Loucy (cell line): ENCODE measurements at regions not wholly inside any gene's neighbourhood (a gene's known extent, or its start where the extent isn't known, plus 50 kb on each side); places are given as distances from the start of the nearest gene placed in this dataset.

Source experiments
- H2AFZ ChIP-seq: fragments of 200-600 bp; sonication (generic); 2 replicates; pipeline ENCODE4 v1.6.0; 2016; ENCODE audit warnings: antibody characterized with exemption, mild to moderate bottlenecking, low read length, moderate library complexity
- H3F3A ChIP-seq: fragments of 200-600 bp; 2 replicates; pipeline ENCODE4 v1.6.0; 2016; ENCODE audit warnings: antibody characterized with exemption, low read depth, mild to moderate bottlenecking
- H3K27me3 ChIP-seq: fragments of 200-600 bp; sonication (generic); 2 replicates; pipeline ENCODE4 v1.6.1; 2014; ENCODE audit warnings: low read length, mild to moderate bottlenecking; ENCODE audit not compliant: insufficient read depth, poor library complexity, severe bottlenecking
- H3K36me3 ChIP-seq: fragments of 200-600 bp; sonication (generic); 2 replicates; pipeline ENCODE4 v1.6.1; 2016; ENCODE audit warnings: low read length; ENCODE audit not compliant: insufficient read depth
- H3K4me1 ChIP-seq: fragments of 200-600 bp; sonication (generic); 2 replicates; pipeline ENCODE4 v1.5.1; 2014; ENCODE audit warnings: low read length, mild to moderate bottlenecking; ENCODE audit not compliant: insufficient read depth, poor library complexity, severe bottlenecking
- H3K4me2 ChIP-seq: fragments of 200-600 bp; sonication (generic); 2 replicates; pipeline ENCODE4 v1.6.0; 2014; ENCODE audit warnings: antibody characterized with exemption, low read length, low read depth, mild to moderate bottlenecking; ENCODE audit not compliant: poor library complexity, severe bottlenecking
- H3K4me3 ChIP-seq: fragments of 200-600 bp; sonication (generic); 2 replicates; pipeline ENCODE4 v1.5.1; 2014; ENCODE audit warnings: low read length, mild to moderate bottlenecking, mixed read lengths; ENCODE audit not compliant: poor library complexity, severe bottlenecking
- H3K79me2 ChIP-seq: fragments of 200-600 bp; sonication (generic); 2 replicates; pipeline ENCODE4 v1.6.1; 2014; ENCODE audit warnings: low read length; ENCODE audit not compliant: insufficient read depth
- H3K9ac ChIP-seq: fragments of 200-600 bp; sonication (generic); 2 replicates; pipeline ENCODE4 v1.6.0; 2014; ENCODE audit warnings: mild to moderate bottlenecking, low read depth, low read length, moderate library complexity; ENCODE audit not compliant: poor library complexity, severe bottlenecking
- H3K9me2 ChIP-seq: fragments of 200-600 bp; sonication (generic); replicated peaks from 2 replicates; pipeline ENCODE4 v1.6.1; 2016; ENCODE audit warnings: low read depth, low read length, mixed read lengths
- H3K9me3 ChIP-seq: fragments of 200-600 bp; sonication (generic); 2 replicates; pipeline ENCODE4 v1.6.1; 2014; ENCODE audit warnings: mild to moderate bottlenecking, antibody characterized with exemption, low read length, low read depth; ENCODE audit not compliant: insufficient read depth
- H4K20me1 ChIP-seq: fragments of 200-600 bp; sonication (generic); 2 replicates; pipeline ENCODE4 v1.6.0; 2014; ENCODE audit warnings: antibody characterized with exemption, low read length, mild to moderate bottlenecking; ENCODE audit not compliant: insufficient read depth, poor library complexity, severe bottlenecking
- EZH2phosphoT487 ChIP-seq: fragments of 200-600 bp; IDR thresholded peaks from 2 replicates; pipeline ENCODE4 v1.6.1; 2018; ENCODE audit warnings: antibody characterized with exemption, mild to moderate bottlenecking, moderate library complexity, borderline replicate concordance
- TF ChIP-seq, protein P1 (sequence below): fragments of 200-600 bp; sonication (generic); conservative IDR thresholded peaks from 2 replicates; pipeline ENCODE4 v1.5.1; 2014; ENCODE audit warnings: mild to moderate bottlenecking, antibody characterized with exemption, low read length

DNA sequence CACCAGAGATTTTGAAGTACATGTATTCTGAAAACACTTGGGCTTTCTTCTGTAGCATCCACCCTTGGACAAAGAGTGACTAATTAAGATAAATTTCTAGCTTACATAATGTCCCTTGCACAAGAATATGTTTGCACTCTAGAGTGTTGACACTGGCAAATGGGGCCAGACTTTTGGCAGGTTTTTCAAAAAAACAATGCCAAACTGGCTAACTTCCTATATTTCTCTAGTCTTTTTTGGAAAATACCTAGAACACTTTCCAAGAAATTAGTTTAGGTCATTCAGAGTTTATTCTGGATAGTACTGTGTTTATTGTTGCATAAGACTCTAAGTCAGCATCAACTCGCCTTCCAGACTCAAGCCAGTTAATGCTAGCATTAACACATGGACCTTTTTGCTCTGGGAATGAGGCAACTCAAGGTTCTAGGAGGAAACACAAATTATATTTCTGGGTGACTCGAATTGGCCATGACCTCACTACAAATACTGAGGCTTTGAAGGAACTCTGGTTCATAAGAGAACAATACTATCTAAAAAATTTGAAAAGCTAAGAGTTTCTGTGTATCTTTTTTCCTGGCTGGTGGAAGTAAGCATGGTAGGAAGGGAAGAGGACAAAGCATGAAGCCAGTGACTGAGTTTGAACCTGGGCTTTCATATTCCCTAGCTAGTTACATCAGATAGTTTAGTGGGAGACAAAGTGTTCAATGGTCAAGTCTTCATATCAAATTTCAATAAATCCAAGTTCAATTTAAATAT, 101.6 kb downstream of the NREP start:
- no peak overlapping the region for H3K4me3 ChIP-seq
- no peaks in the 10 kb centered on the region for H4K20me1 ChIP-seq
- no peaks in the 10 kb centered on the region for H3K4me1 ChIP-seq
- no peaks in the 10 kb centered on the region for H3K36me3 ChIP-seq
- H2AFZ ChIP-seq: no peak overlapping the region
- H3K9me3 ChIP-seq: no peaks in the 10 kb centered on the region
- H3K9me2 ChIP-seq: no peaks in the 10 kb centered on the region
- no peak overlapping the region for H3K4me2 ChIP-seq
- H3K79me2 ChIP-seq: no peaks in the 10 kb centered on the region
- H3F3A ChIP-seq: no peaks in the 10 kb centered on the region
- TF ChIP-seq, protein P1, sequence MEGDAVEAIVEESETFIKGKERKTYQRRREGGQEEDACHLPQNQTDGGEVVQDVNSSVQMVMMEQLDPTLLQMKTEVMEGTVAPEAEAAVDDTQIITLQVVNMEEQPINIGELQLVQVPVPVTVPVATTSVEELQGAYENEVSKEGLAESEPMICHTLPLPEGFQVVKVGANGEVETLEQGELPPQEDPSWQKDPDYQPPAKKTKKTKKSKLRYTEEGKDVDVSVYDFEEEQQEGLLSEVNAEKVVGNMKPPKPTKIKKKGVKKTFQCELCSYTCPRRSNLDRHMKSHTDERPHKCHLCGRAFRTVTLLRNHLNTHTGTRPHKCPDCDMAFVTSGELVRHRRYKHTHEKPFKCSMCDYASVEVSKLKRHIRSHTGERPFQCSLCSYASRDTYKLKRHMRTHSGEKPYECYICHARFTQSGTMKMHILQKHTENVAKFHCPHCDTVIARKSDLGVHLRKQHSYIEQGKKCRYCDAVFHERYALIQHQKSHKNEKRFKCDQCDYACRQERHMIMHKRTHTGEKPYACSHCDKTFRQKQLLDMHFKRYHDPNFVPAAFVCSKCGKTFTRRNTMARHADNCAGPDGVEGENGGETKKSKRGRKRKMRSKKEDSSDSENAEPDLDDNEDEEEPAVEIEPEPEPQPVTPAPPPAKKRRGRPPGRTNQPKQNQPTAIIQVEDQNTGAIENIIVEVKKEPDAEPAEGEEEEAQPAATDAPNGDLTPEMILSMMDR: no peak
- no peak for TF ChIP-seq EZH2phosphoT487
- H3K27me3 ChIP-seq: no peaks in the 10 kb centered on the region
- H3K9ac ChIP-seq: no peak overlapping the region

DNA sequence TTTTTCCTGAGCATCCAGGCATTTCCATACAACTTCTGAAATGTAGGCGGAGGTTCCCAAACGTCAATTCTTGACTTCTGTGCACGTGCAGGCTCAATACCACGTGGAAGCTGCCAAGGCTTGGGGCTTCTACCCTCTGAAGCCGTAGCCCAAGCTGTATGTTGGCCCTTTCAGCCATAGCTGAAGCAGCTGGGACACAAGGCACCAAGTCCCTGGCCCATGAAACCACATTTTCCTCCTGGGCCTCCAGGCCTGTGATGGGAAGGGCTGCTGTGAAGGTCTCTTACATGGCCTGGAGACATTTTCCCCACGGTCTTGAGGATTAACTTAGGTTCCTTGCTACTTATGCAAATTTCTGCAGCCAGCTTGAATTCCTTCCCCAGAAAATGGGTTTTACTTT, 103.6 kb downstream of the NREP start:
- no peaks in the 10 kb centered on the region for H3K27me3 ChIP-seq
- no peaks in the 10 kb centered on the region for H3K4me1 ChIP-seq
- TF ChIP-seq EZH2phosphoT487: no peak
- TF ChIP-seq, protein P1: no peak
- H3K79me2 ChIP-seq: no peaks in the 10 kb centered on the region
- H3F3A ChIP-seq: no peaks in the 10 kb centered on the region
- no peaks in the 10 kb centered on the region for H3K9me3 ChIP-seq
- H2AFZ ChIP-seq: no peak overlapping the region
- no peaks in the 10 kb centered on the region for H4K20me1 ChIP-seq
- no peak overlapping the region for H3K9ac ChIP-seq
- no peaks in the 10 kb centered on the region for H3K36me3 ChIP-seq
- H3K9me2 ChIP-seq: no peaks in the 10 kb centered on the region
- H3K4me3 ChIP-seq: no peak overlapping the region
- H3K4me2 ChIP-seq: no peak overlapping the region

DNA sequence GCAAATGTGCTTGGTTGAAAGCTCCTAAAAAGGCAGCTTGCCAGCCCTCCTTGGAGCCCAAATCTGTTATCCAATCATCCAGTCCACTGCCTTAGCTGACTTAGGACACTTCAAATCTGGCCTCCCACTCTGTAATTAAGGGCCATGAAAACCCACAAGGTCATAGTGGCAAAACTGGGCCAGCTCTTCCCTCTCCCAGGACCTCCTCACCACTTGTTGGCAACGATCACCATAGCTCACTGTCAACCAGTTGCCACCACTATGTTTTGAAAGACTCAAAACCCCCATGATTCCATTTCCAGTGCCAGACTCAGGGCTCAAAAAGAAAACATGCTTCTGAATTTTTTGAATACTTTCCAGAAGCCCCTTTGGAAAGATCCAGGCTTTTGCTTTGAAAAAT, 107.5 kb downstream of the NREP start:
- H3K4me1 ChIP-seq: peaks cover 8% of the 10 kb centered on the region
- no peaks in the 10 kb centered on the region for H3F3A ChIP-seq
- no peaks in the 10 kb centered on the region for H4K20me1 ChIP-seq
- no peaks in the 10 kb centered on the region for H3K9me3 ChIP-seq
- H3K27me3 ChIP-seq: no peaks in the 10 kb centered on the region
- no peak overlapping the region for H3K4me3 ChIP-seq
- H3K36me3 ChIP-seq: no peaks in the 10 kb centered on the region
- no peak overlapping the region for H3K9ac ChIP-seq
- H3K4me2 ChIP-seq: no peak overlapping the region
- H3K9me2 ChIP-seq: no peaks in the 10 kb centered on the region
- no peaks in the 10 kb centered on the region for H3K79me2 ChIP-seq
- H2AFZ ChIP-seq: no peak overlapping the region
- TF ChIP-seq, protein P1: no peak
- TF ChIP-seq EZH2phosphoT487: no peak
